NCI-H146 (cell line): ENCODE measurements at regions not wholly inside any gene's neighbourhood (a gene's known extent, or its start where the extent isn't known, plus 50 kb on each side); places are given as distances from the start of the nearest gene placed in this dataset.
"Not testable (repeated sequence)": the region's sequence is repeated elsewhere in the genome, so short reads cannot be mapped to it uniquely, and the experiment has no call there.

Experiments
- DNase-seq: peaks from one replicate; lab custom pipeline; 2025; lab: John Stamatoyannopoulos, UW

DNA sequence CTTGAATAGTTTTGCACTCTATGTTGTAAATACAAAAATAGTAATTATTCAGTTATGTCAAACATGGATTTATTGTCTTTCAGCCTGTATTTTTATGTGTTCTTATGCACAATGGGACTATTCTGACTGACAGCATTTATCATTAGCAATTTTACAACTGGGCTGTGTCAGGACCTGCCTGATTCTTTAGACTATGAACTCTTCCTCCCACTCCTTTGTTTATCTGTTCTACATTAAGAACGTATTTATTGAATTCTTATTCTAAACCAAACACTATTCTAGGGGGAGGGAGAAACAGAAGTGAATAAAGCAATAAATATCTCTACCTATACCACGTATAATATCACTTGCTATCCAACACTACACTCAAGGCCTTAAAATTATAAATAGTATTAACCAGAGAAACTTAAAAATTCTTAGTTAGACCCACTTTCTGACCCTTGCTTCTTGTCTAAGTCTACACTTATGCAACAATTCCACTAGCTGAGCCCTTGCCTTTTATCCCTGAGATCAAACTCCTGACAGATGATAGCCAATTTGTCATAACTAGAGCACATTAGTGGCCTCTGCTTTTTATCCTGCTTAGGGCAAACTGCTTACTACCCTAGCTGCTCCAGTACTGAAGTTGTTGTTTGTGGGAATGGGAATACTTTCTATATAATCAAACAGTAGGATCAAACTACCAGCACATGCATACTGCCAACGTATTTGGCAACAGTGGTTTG, 494.3 kb downstream of the BRINP3 start:
- DNase-seq: no peak

DNA sequence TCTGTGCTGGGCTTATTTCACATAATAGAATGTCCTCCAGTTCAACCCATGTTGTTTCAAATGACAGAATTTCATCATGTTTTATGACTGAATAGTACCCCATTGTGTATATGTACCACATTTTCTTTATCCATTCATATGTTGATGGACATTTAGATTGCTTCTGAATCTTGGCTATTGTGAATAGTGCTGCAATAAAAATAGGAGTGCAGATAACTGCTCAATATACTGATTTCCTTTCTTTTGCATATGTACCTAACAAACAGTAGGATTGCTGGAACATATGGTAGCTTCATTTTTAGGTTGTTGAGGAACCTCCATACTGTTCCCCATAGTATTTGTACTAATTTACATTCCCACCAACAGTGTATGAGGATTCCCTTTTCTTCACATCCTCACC, 491.1 kb downstream of the BRINP3 start:
- no peak for DNase-seq

DNA sequence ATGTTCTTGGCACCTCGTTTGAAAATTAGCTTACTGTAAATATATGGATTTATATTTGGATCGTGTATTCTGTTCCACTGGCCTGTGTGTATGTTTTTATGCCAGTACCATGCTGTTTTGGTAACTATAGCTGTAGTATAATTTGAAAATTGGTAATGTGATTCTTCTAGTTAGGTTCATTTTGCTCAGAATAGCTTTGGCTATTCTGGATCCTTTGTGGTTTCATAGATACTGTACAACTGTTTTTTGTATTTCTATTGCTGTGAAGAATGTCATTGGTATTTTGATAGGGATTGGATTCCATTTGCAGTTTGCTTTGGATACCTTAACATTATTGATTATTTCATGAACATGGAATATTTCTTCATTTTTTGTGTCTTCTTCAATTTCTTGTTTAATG, 490.2 kb downstream of the BRINP3 start:
- no peak for DNase-seq

DNA sequence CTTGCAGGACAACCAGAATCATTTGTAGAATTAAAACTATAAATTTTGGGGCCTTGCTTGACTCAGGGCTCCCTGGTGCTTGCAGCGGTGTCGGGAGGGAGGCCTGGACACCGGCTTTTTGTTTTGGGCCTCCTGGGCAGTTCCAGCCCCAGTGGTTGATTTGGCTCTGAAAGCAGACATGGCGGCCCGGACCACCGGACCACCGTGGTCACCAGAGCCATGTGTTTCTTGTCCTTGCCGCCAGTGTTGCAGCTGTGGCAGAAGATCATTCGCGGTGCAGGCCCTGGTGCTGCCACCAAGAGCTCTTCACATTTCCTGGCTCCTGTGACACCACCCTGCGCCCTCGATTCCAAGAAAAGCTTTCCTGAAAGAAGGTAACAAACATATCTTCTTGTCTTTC, 484.8 kb downstream of the BRINP3 start:
- DNase-seq: no peak

DNA sequence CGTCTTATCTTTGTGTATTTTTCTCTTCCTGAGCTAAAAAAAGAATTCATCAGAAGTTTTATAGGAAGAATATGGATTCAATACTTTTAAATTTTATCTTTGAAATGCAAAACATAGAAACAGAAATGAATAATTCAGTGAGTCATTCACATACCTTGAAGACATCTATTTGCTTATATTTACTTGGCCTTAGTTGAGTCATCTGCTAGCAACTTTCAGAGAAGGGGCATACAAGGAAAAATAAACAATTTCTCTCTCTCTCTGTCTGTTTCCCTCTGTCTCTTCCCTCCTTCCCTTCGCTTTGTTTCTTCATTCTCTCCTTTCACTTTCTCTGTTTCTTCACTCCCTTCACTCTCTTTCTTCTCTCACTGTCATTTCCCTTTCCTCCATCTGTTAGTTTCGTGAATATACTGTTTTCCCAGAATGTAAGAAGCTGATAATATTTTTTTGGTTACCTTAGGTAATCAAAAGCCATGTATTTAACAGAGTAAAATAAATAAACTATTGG, 477.2 kb downstream of the BRINP3 start:
- no peak for DNase-seq

DNA sequence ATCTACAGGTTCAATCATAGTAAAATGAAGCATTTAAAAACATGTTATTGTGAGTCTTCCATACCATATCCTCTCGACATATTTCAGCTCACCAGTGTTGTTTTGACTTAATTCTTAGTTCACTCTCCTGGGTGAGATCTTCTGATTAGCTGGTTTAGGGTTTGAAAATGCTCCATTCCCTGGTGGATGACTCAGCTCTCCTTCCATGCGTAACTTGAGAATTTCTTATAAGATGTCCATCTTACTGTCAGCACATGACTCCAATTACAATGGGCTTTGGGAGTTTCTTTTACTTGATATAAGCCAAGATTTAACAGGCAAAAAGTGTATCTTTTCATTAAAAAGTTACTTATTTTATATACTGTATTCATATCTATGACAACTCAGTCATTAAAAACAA, 476.5 kb downstream of the BRINP3 start:
- no peak for DNase-seq

DNA sequence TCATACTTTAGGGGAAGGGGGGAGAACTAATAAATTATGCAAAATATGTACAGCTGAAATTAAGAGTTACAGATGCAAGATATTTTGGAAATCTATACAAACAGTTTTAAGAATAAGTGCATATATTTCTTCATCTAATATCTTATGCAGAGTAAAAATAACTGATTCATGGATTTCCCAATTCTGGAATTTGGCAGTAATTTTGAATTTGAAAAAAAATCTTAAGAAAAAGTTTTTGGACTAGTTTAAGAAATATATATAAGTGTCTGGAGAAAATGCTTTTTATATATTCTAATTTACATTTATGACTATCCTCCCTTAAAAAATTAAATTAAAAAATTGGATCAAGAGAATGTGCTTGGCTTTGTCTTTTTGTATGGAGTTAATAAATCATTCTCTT, 474.3 kb downstream of the BRINP3 start:
- no peak for DNase-seq

DNA sequence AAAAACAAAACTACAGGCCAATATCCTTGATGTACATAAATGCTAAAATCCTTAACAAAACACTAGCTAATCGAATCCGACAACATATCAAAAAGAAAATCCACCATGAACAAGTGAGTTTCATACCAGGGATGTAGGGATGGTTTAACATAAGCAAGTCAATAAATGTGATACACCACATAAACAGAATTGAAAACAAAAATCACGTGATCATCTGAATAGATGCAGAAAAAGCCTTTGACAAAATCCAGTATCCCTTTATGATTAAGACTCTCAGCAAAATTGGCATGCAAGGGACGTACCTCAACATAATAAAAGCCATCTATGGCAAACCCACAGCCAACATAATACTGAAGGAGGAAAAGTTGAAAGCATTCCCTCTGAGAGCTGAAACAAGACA, 466.1 kb downstream of the BRINP3 start:
- no peak for DNase-seq

DNA sequence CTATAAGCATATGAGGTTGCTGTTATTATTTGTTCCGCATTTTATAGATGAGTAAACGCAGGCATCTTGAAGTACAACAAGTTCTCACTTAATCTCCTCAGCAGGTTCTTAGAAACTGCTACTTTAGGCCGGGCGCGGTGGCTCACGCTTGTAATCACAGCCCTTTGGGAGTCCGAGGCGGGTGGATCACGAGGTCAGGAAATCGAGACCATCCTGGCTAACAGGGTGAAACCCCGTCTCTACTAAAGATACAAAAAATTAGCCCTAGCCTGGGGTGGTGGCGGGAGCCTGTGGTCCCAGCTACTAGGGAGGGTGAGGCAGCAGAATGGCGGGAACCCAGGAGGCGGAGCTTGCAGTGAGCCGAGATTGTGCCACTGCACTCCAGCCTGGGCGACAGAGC, 458.5 kb downstream of the BRINP3 start:
- DNase-seq: not testable (repeated sequence)

DNA sequence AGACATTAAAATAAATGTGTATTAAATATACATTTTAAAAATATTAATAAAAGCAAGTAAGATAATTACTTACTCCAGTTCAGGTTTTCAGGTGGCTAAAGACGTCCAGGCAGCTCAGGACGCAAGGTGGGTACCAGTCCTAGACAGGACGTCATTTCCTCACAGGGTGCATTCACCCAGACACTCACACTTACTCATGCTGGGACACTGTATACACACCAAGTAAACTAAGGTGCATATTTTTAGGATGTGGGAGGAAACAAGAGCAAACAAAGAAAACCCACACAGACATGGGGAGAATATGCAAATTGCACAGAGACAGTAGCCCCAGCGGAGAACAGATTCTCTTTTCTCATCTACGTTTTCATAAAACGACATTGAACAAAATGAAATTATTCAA, 457.9 kb downstream of the BRINP3 start:
- no peak for DNase-seq

DNA sequence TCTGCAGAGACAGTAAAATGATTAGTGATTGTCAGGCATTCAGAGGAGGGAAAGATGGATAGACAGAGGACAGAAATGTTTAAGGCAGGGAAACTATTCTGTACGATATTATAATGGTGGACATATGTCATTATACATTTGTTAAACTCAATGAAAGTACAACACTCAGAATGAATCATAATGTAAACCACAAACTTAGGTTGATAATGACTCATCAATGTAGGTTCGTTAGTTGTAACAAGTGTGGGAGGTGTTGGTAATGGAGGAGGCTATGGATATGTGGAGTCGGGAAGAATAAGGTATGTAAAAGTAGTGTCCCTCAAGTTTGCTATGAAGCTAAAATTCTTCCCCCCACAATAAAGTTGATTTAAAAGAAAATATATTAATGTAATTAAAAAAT, 455.0 kb downstream of the BRINP3 start:
- no peak for DNase-seq

DNA sequence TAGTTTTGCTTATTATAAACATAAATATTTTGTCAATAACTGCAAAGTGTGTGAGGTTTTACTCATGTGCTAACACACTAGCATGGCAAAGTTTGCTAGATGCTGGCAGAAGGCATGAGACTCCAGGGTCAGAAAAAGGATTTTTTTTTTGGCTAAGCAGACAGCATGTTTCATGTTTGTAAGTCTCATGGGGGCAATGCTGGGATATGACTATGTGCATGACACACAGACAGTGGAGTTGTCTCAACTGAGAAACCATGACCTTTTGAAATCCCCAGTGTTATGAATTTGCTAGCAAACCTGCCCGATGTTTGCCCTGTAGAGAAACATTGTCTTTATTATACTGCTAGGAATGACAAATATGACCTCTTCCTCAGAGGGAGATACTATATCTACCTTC, 448.2 kb downstream of the BRINP3 start:
- DNase-seq: no peak

DNA sequence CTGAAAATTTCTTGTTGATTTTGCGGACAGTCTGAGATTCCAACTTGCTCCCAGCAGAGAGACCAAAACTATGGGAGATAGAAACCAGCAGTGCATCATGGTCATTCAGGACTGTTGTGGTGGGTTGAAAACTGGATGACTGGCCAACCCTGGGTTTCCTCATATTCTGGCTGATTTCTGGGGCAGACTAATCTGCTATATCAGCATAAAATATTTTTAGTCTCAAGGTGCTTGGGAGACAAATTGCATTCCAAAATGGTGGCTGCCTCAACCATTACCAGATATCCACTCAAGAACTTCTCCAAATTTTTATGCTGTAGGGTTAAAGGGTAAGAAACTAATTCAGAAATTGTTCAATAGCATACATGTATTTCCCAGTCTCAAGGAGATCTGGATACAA, 434.0 kb downstream of the BRINP3 start:
- DNase-seq: no peak

DNA sequence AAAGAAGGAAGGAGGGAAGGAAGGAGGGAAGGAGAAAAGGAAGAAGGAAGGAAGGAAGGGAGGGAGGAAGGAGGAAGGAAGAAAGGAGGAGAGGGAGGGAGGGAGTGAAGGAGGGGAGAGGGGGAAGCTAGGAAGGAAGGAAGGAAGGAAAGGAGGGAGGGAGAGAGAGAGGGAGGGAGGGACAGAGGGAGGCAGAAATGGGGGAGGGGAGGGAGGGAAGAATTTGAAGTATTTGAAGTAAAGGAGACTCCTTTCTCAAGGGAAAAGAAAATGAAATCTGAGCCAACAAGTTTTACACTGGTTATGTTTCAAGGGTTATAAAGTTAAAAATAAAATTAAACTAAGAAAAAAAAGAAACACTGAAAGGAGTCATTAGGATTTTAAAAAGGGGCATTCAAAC, 431.4 kb downstream of the BRINP3 start:
- no peak for DNase-seq
